ENCODE measurements at regions not wholly inside any gene's neighbourhood (a gene's known extent, or its start where the extent isn't known, plus 50 kb on each side); places are given as distances from the start of the nearest gene placed in this dataset.

- Histone ChIP-seq H3K9me3 (ENCODE audit: control insufficient read depth, insufficient read depth, low read depth, low read length) (no peaks in the 10 kb centered on the region), H3K4me3 (ENCODE audit: low read depth, low read length) (no peak overlapping the region), H3K27ac (ENCODE audit: extremely low read depth, low read depth, low read length) (no peak overlapping the region), H3K36me3 (ENCODE audit: control insufficient read depth in 2 of 2, insufficient read depth in 1 of 2, low read length in 2 of 2) (no peaks in the 10 kb centered on the region), H3K4me1 (ENCODE audit: control insufficient read depth, insufficient read depth, low read length) (no peaks in the 10 kb centered on the region)
- POLR2A ChIA-PET = no interaction called here
- TF ChIP-seq ZNF677 (tag by site-specific recombination; IDR thresholded peaks at IDR 0.05) = no peak
- TF ChIP-seq SP3 (tag by site-specific recombination; IDR thresholded peaks at IDR 0.05) = no peak
- no peak for TF ChIP-seq ZNF48 (tag by site-specific recombination; IDR thresholded peaks at IDR 0.05)
- TF ChIP-seq ZNF664 (tag by site-specific recombination; IDR thresholded peaks at IDR 0.05) = no peak
- CTCF ChIA-PET = no interaction called here
These were observed 477.6 kb downstream of the ZNF385D start for GRCh38 chr3:21273259-21274025.

GRCh38 chr3:21271606-21272016 is 479.4 kb downstream of the ZNF385D start:
- Histone ChIP-seq H3K4me1 (ENCODE audit: control insufficient read depth, insufficient read depth, low read length) (no peaks in the 10 kb centered on the region), H3K27ac (ENCODE audit: extremely low read depth, low read depth, low read length) (no peak overlapping the region), H3K36me3 (ENCODE audit: control insufficient read depth in 2 of 2, insufficient read depth in 1 of 2, low read length in 2 of 2) (no peaks in the 10 kb centered on the region), H3K9me3 (ENCODE audit: control insufficient read depth, insufficient read depth, low read depth, low read length) (no peaks in the 10 kb centered on the region), H3K4me3 (ENCODE audit: low read depth, low read length) (no peak overlapping the region)
- TF ChIP-seq SCRT1 (tag by site-specific recombination; IDR thresholded peaks at IDR 0.05; ENCODE audit: borderline replicate concordance) = no peak
- no peak for TF ChIP-seq PRDM1 (tag by site-specific recombination; IDR thresholded peaks at IDR 0.05)
- no peak for TF ChIP-seq ZBTB8A (tag by site-specific recombination; IDR thresholded peaks at IDR 0.05)
- no peak for TF ChIP-seq ZNF157 (tag by site-specific recombination; IDR thresholded peaks at IDR 0.05)
- POLR2A ChIA-PET = no interaction called here
- CTCF ChIA-PET = no interaction called here

- Histone ChIP-seq H3K4me3 (ENCODE audit: low read depth, low read length) (no peak overlapping the region), H3K36me3 (ENCODE audit: control insufficient read depth in 2 of 2, insufficient read depth in 1 of 2, low read length in 2 of 2) (no peaks in the 10 kb centered on the region), H3K9me3 (ENCODE audit: control insufficient read depth, insufficient read depth, low read depth, low read length) (no peaks in the 10 kb centered on the region), H3K27ac (ENCODE audit: extremely low read depth, low read depth, low read length) (no peak overlapping the region), H3K4me1 (ENCODE audit: control insufficient read depth, insufficient read depth, low read length) (no peaks in the 10 kb centered on the region)
- ChIA-PET CTCF (no interaction called here), POLR2A (no interaction called here)
- no peak for TF ChIP-seq ZFP3 (tag by site-specific recombination; IDR thresholded peaks at IDR 0.05; ENCODE audit: low read depth)
- no peak for TF ChIP-seq SCRT2 (tag by site-specific recombination; IDR thresholded peaks at IDR 0.05)
- no peak for TF ChIP-seq ZNF777 (tag by site-specific recombination; IDR thresholded peaks at IDR 0.05; ENCODE audit: borderline replicate concordance)
- no peak for TF ChIP-seq IKZF3 (tag by site-specific recombination; IDR thresholded peaks at IDR 0.05)
- TF ChIP-seq ZNF449 (tag by site-specific recombination; IDR thresholded peaks at IDR 0.05) = no peak
- no peak for TF ChIP-seq ZNF292 (tag by site-specific recombination; IDR thresholded peaks at IDR 0.05; ENCODE audit: borderline replicate concordance, low read depth)
- TF ChIP-seq ZNF133 (tag by site-specific recombination; IDR thresholded peaks at IDR 0.05) = no peak
- no peak for TF ChIP-seq ZBTB26 (tag by site-specific recombination; optimal IDR thresholded peaks at IDR 0.05)
- no peak for TF ChIP-seq YY2 (tag by site-specific recombination; IDR thresholded peaks at IDR 0.05)
These were observed 481.1 kb downstream of the ZNF385D start for GRCh38 chr3:21269882-21270281.

GRCh38 chr3:21260507-21260906 is 490.5 kb downstream of the ZNF385D start:
- no peaks in the 10 kb centered on the region for H3K9me3 ChIP-seq (ENCODE audit: control insufficient read depth, insufficient read depth, low read depth, low read length)
- no peaks in the 10 kb centered on the region for H3K36me3 ChIP-seq (ENCODE audit: control insufficient read depth in 2 of 2, insufficient read depth in 1 of 2, low read length in 2 of 2)
- no peaks in the 10 kb centered on the region for H3K4me1 ChIP-seq (ENCODE audit: control insufficient read depth, insufficient read depth, low read length)
- no peak overlapping the region for H3K4me3 ChIP-seq (ENCODE audit: low read depth, low read length)
- H3K27ac ChIP-seq (ENCODE audit: extremely low read depth, low read depth, low read length) = no peak overlapping the region
- ChIA-PET CTCF (no interaction called here), POLR2A (no interaction called here)
- TF ChIP-seq ZNF518A (tag by site-specific recombination; conservative IDR thresholded peaks at IDR 0.05; ENCODE audit: low read depth) = no peak
- TF ChIP-seq ZBTB7A (tag by site-specific recombination; IDR thresholded peaks at IDR 0.05; ENCODE audit: low read depth) = no peak
- no peak for TF ChIP-seq ZBTB8A (tag by site-specific recombination; IDR thresholded peaks at IDR 0.05)
- no peak for TF ChIP-seq HOXA7 (CRISPR knock-in tag; IDR thresholded peaks at IDR 0.05; ENCODE audit: borderline replicate concordance)
- no peak for TF ChIP-seq ZNF747 (tag by site-specific recombination; IDR thresholded peaks at IDR 0.05)
- no peak for TF ChIP-seq YY2 (tag by site-specific recombination; IDR thresholded peaks at IDR 0.05)
